Lower lobe of right lung (tissue), 2 donors: ENCODE measurements at regions not wholly inside any gene's neighbourhood (a gene's known extent, or its start where the extent isn't known, plus 50 kb on each side); places are given as distances from the start of the nearest gene placed in this dataset.

Source experiments
- ATAC-seq, 2 donors: fragments of 200-7000 bp; cut with Tn5 transposase; one replicate each; pipeline ENCODE4 v1.9.1; 2020 to 2022; ENCODE audit warnings: mild to moderate bottlenecking in 2 of 2, moderate library complexity in 2 of 2
- DNase-seq: peaks from one replicate; pipeline ENCODE4 v3.0.0-alpha.2; 2020
- H3K27ac ChIP-seq: fragments of 200-600 bp; one replicate; pipeline ENCODE4 v1.8.0; 2022
- H3K27me3 ChIP-seq: fragments of 200-600 bp; one replicate; pipeline ENCODE4 v1.8.0; 2022; ENCODE audit warnings: low read depth
- H3K36me3 ChIP-seq: fragments of 200-600 bp; one replicate; pipeline ENCODE4 v1.8.0; 2022; ENCODE audit warnings: mild to moderate bottlenecking
- H3K4me1 ChIP-seq: fragments of 200-600 bp; one replicate; pipeline ENCODE4 v1.8.0; 2022
- H3K4me3 ChIP-seq: fragments of 200-600 bp; one replicate; pipeline ENCODE4 v1.8.0; 2022; ENCODE audit warnings: mild to moderate bottlenecking
- H3K9me3 ChIP-seq: fragments of 200-600 bp; one replicate; pipeline ENCODE4 v1.8.0; 2022
- CTCF ChIP-seq: fragments of 200-600 bp; IDR thresholded peaks from one replicate; pipeline ENCODE4 v1.8.0; 2022; ENCODE audit warnings: antibody characterized with exemption, mild to moderate bottlenecking
- intact Hi-C: fragments of 100-400 bp; cut with DNase I; formaldehyde crosslinking; loops from one replicate; pipeline ENCODE4 v1.11.0; 2022
- donor health status: DM: no; HTN: yes; CAD: no; lungs with severe emphysema.

DNA sequence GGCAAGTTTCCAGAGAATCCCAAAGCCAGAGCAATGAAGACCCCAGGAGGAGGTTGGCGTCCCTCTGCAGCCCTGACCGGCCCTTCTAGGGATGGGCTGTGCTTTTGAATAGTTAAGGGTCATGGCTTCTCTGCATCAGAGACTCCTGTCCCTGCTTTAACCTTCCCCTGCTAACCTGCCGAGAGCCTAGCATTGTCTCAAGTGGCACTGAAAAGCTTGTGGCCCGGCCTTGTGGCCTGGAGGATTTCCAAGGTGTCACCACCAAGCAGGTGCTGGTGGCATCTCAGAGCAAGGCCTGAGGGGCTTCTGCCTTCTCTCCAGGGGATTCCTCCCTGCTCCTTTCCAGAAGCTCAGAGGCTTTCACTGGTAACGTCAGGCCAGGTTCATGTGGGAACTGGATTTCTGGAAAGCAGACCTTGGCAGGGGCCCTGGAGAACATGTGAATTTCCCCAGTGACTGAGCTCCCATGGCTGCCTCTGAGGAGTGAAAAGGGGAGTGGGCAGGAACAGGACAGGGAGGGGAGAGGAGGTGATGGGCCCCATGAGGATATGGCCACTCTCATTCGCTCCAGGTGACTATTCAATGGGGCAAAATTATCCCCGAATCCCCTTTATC, 409.9 kb downstream of the PTPRU start:
- DNase-seq: no peak
- Histone ChIP-seq H3K4me3 (no peak overlapping the region), H3K9me3 (no peaks in the 10 kb centered on the region), H3K4me1 (no peaks in the 10 kb centered on the region), H3K27ac (no peak overlapping the region), H3K27me3 (no peaks in the 10 kb centered on the region), H3K36me3 (no peaks in the 10 kb centered on the region)
- no peak for ATAC-seq
- no peak for TF ChIP-seq CTCF
- intact Hi-C loops: no loop called here

- H3K36me3 ChIP-seq: no peaks in the 10 kb centered on the region
- TF ChIP-seq CTCF: no peak
- no peaks in the 10 kb centered on the region for H3K4me1 ChIP-seq
- DNase-seq (no peak), ATAC-seq (no peak)
- intact Hi-C loops: no loop called here
- no peak overlapping the region for H3K27ac ChIP-seq
- H3K27me3 ChIP-seq: no peaks in the 10 kb centered on the region
- H3K4me3 ChIP-seq: no peak overlapping the region
- H3K9me3 ChIP-seq: no peaks in the 10 kb centered on the region
These were observed 409.3 kb downstream of the PTPRU start for GRCh38 chr1:29645586-29645985.

DNA sequence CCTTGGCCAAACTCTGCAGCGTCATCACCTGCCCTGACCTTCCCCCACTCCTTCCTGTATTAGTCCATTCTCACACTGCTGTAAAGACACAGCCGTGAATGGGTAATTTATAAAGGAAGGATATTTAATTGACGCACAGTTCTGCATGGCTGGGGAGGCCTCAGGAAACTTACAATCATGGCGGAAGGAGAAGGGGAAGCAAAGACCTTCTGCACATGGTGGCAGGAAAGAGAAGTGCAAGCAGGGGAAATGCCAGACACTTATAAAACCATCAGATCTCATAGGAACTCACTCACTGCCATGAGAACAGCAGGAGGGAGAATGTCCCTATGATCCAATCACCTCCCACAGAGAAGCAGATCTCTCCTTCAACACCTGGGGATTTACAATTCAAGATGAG, 408.5 kb downstream of the PTPRU start:
- Histone ChIP-seq H3K9me3 (no peaks in the 10 kb centered on the region), H3K27me3 (no peaks in the 10 kb centered on the region), H3K4me3 (no peak overlapping the region), H3K36me3 (no peaks in the 10 kb centered on the region), H3K27ac (no peak overlapping the region), H3K4me1 (no peaks in the 10 kb centered on the region)
- ATAC-seq: no peak
- no peak for TF ChIP-seq CTCF
- no peak for DNase-seq
- intact Hi-C loops: no loop called here

DNA sequence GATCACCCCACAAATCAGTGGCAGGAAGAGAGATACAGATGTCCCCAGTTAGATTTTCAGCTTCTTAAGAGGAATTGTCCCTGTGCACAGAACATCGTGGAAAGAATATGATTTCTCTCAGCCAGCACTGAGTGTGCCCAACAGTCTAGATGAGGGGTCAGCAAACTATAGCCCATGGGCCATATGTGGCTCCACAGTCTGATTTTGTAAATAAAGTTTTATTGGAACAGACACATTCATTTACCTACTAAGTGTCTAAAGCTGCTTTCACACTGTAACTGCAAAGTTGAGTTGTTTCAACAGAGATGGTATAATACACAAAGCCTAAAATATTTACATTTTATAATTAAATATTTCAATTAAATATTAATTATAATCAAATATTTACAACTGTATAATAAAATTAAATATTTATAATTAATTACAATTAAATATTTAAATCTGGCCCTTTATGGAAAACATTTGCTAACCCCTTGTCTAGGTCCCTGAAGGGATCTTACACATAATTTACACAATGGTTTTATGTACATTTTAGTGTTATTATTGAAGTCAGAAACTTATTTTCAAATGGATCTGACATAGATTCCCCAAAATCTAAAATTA, 407.6 kb downstream of the PTPRU start:
- ATAC-seq: no peak

GRCh38 chr1:29643281-29643680, 407.0 kb downstream of the PTPRU start:
- Histone ChIP-seq H3K36me3 (no peaks in the 10 kb centered on the region), H3K4me3 (no peak overlapping the region), H3K4me1 (no peaks in the 10 kb centered on the region), H3K27ac (no peak overlapping the region), H3K9me3 (no peaks in the 10 kb centered on the region), H3K27me3 (no peaks in the 10 kb centered on the region)
- TF ChIP-seq CTCF: no peak
- intact Hi-C loops: no loop called here
- ATAC-seq (no peak), DNase-seq (no peak)

More for the DNA sequence above, 407.6 kb downstream of the PTPRU start:
- Histone ChIP-seq H3K27me3 (no peaks in the 10 kb centered on the region), H3K4me3 (no peak overlapping the region), H3K36me3 (no peaks in the 10 kb centered on the region), H3K27ac (no peak overlapping the region), H3K9me3 (no peaks in the 10 kb centered on the region), H3K4me1 (no peaks in the 10 kb centered on the region)
- no peak for DNase-seq
- intact Hi-C loops: no loop called here
- TF ChIP-seq CTCF: no peak
